AG09309 (cell line): ENCODE measurements at regions not wholly inside any gene's neighbourhood (a gene's known extent, or its start where the extent isn't known, plus 50 kb on each side); places are given as distances from the start of the nearest gene placed in this dataset.

Source experiments
- DNase-seq: peaks from one replicate; pipeline ENCODE4 v3.0.0-alpha.2; 2010; ENCODE audit warnings: low read depth
- H3K4me3 ChIP-seq: 2 replicates; pipeline ENCODE4 v1.5.1; 2011; ENCODE audit warnings: mild to moderate bottlenecking, low read depth, low read length, moderate library complexity; ENCODE audit not compliant: control insufficient read depth
- CTCF ChIP-seq: IDR thresholded peaks from 2 replicates; pipeline ENCODE4 v1.5.1; 2011; ENCODE audit warnings: mild to moderate bottlenecking, low read depth, low read length, inconsistent platforms; ENCODE audit not compliant: insufficient read depth, control insufficient read depth; ENCODE audit errors: missing control alignments

GRCh38 chr10:78406648-78407008 lies 373.0 kb downstream of the RPS24 start:
- TF ChIP-seq CTCF, result no peak
- DNase-seq, result no peak
- H3K4me3 ChIP-seq, result no peak overlapping the region

DNA sequence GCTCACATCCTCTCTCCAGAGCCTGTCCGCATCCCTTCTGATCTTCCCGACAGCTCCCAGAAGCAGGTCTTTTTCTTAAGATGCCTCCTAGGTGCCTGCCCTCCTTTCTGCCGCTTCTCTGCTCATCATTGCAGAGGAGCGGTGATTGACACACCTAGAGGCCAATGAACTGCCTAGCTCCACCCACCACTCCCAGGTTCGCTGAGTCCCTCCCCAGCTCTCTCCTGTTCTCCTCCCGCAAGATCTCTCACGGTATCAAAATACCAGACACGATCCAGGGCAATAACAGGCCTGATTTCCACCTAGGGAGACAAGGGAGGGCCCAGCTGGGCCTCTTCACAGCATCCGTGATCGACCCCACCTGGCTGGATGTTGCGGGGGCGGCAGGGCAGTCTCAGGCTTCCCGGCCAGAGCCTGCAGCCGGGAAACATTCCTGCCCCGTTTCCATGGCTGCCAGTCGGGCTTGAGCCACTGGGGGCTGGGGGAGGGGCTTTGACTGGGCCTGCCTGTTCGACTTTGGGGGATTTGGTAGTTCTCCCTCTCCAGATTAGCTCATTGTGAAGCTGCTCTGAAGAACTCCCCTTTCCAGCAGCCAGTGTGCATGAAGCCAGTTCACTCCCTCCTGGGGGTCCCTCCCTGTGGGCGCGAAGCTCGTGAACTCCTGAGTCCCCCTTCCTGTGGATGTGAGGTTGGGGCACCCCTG lies 373.5 kb downstream of the RPS24 start:
- no peak overlapping the region for H3K4me3 ChIP-seq
- no peak for TF ChIP-seq CTCF
- DNase-seq, result no peak

GRCh38 chr10:78407966-78408365 lies 374.3 kb downstream of the RPS24 start:
- DNase-seq, result no peak
- H3K4me3 ChIP-seq, result no peak overlapping the region
- no peak for TF ChIP-seq CTCF

- DNase-seq, result no peak
- TF ChIP-seq CTCF, result no peak
- no peak overlapping the region for H3K4me3 ChIP-seq
Observed at GRCh38 chr10:78408671-78409472, 375.2 kb downstream of the RPS24 start.

- no peak overlapping the region for H3K4me3 ChIP-seq
- TF ChIP-seq CTCF, result no peak
- no peak for DNase-seq
Observed at GRCh38 chr10:78410046-78410965, 376.6 kb downstream of the RPS24 start.

DNA sequence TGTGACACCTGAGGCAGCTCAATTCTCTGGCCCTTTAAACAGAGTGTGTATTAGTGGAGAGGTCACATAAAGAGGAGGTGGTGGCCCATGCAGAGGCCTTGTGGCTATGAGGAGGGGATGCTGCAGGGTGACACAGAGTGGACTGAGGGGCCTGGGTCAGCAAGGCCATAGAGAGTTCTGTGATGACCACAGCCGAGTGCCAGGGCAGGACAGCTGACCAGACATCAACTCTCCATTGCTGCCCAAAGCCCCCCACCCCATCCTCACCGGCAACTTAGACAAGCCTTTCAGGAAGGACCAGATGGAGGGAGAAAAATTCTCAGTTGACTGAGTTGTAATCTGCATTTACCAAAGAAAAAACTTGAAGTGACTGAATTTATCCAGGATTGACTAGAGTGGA lies 378.1 kb downstream of the RPS24 start:
- TF ChIP-seq CTCF, result no peak
- no peak overlapping the region for H3K4me3 ChIP-seq
- no peak for DNase-seq
